ENCODE measurements at regions not wholly inside any gene's neighbourhood (a gene's known extent, or its start where the extent isn't known, plus 50 kb on each side); places are given as distances from the start of the nearest gene placed in this dataset.
A peak's percentile ranks its signal among the peaks of the same experiment; 100 is the strongest.

DNA sequence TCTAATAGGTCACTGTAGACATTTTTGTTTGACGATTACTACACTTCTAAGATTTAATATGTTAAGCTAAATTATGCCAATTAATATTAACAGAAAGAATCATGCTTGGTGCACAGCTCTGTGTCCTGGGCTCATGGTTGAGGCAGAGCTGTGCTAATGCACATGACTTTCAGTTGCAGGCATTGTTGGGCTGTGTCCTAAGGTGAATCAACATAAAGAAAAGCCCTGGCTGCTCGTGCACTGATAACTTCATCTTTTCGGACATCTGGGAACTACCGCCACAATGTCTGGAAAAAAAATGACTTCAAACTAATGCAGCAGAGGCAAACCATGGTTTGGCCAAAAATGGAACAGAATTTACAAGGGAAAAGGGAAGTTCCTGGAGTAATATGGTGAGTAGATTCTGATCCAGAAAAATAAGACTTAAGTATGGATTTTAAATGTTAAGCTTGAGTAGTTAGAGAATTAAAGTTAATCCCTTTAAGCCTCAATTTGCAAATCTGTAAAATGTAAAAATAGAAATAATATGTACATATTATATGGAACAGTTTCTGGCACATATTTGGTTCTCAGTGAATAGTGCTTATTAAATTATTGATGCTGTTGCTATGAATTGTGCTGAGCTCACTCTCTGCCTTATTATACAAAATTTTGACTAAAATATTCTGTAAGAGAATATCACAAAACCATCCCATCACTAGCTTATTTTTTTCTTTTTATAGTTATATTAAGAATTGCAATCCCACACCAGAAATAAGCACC, 186.1 kb downstream of the BRINP2 start:
- H3K4me3 ChIP-seq (ENCODE audit: low read length), result no peak overlapping the region
- TF ChIP-seq, protein P1, sequence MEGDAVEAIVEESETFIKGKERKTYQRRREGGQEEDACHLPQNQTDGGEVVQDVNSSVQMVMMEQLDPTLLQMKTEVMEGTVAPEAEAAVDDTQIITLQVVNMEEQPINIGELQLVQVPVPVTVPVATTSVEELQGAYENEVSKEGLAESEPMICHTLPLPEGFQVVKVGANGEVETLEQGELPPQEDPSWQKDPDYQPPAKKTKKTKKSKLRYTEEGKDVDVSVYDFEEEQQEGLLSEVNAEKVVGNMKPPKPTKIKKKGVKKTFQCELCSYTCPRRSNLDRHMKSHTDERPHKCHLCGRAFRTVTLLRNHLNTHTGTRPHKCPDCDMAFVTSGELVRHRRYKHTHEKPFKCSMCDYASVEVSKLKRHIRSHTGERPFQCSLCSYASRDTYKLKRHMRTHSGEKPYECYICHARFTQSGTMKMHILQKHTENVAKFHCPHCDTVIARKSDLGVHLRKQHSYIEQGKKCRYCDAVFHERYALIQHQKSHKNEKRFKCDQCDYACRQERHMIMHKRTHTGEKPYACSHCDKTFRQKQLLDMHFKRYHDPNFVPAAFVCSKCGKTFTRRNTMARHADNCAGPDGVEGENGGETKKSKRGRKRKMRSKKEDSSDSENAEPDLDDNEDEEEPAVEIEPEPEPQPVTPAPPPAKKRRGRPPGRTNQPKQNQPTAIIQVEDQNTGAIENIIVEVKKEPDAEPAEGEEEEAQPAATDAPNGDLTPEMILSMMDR (conservative IDR thresholded peaks at IDR 0.05; ENCODE audit: low read length), result no peak
- no peak for DNase-seq (ENCODE audit: low read depth)

DNA sequence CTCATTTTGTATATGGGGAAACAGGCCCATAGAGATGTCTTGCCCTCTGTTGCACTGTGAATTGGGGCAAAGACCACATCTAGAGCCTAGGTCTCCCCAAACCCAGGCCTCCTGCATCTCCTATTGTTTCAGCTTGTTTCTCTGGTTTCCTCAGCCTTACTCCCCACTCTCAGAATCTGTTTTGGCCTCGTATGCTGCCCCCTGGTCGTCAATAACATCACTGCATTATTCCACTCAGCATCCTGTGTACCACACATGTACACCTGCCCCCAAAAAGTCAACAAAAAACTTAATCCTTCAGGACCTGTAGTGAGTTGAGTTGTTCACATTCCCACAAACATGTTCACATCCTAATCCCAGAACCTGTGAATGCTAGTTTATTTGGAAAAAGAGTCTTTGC, 184.8 kb downstream of the BRINP2 start:
- no peak overlapping the region for H3K4me3 ChIP-seq (ENCODE audit: low read length)
- TF ChIP-seq, protein P1 (conservative IDR thresholded peaks at IDR 0.05; ENCODE audit: low read length), result peak; percentile 66
- peak; percentile 28 for DNase-seq (ENCODE audit: low read depth)

DNA sequence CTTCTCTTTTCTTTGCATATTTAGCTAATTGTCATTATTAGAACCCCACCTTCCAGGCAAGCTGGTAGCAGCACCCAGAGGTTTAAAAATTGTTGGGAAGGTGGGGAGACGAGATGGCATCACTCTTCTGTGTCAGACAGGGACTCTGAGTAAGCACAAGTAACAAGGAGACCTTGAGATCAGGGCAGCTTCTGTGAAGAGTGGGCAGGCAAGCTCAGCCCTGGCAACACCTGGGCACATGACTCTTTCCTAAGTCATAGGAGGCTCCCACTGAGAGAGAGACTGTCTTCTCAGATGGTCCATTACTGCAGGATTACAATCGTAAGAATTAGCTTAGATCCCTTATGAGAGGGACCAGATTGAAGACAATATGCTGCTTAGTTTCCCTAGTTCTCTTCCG, 183.5 kb downstream of the BRINP2 start:
- DNase-seq (ENCODE audit: low read depth), result no peak
- TF ChIP-seq, protein P1 (conservative IDR thresholded peaks at IDR 0.05; ENCODE audit: low read length), result no peak
- no peak overlapping the region for H3K4me3 ChIP-seq (ENCODE audit: low read length)

DNA sequence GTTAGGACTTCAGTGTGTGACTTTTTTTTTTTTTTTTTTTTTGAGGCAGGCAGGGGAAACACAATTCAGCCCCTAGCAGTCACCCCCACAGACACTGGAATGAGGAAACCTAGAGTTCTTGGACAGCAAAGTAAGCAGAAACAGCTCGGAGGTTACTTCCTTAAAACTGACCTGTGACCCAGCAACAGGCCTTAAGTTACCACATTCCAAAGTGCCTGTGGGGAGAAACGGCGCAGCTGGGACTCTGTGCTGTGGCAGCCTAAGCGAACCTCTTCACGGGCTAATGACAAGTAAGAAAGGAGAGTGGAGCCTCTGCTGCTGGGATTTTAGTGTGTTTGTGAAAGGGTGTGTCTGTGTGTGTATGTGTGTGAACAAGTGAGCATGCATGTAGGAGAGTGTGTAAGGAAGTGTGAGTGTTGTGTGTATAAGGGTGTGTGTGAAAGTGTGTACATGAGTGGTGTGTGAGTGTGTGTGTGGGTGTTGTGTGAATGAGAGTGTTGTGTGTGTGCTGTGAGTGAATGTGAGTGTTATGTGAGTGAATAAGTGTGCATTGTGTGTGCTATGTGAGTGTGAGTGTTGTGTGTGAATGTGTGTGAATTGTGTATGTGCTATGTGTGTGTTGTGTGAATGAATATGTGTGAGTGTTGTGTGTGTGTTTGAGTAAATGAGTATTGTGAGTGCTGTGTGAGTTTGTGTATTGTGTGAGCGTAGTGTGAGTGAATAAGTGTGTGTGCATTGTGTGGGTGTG, 180.8 kb downstream of the BRINP2 start:
- DNase-seq (ENCODE audit: low read depth), result no peak
- TF ChIP-seq, protein P1 (conservative IDR thresholded peaks at IDR 0.05; ENCODE audit: low read length), result no peak
- H3K4me3 ChIP-seq (ENCODE audit: low read length), result no peak overlapping the region

DNA sequence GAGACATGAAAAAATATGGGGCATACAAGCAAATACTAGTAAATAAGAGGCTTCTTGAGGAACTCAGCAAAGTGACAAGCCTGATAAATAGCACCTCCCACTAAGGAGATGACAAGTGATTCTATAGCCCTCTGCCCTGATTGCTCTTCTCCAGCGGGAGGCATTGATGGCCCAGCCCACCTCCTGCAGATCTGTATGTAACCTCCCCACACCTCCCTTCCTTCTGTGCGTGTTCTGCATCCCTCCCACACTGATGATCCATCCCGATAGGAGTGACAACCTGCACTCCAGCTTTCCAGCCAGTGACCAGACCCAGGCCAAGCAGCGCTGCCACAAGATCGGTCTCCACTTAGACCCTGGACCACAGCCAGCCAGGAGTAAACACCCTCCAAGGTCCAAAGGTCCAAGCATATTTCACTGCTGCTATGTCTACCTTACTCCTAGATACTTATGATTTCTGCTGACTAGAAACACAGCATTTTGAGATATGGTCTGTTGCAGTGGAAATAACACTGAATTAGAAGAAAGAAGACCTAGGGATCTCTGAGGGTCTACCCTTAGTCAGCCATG, 176.1 kb downstream of the BRINP2 start:
- DNase-seq (ENCODE audit: low read depth), result no peak

DNA sequence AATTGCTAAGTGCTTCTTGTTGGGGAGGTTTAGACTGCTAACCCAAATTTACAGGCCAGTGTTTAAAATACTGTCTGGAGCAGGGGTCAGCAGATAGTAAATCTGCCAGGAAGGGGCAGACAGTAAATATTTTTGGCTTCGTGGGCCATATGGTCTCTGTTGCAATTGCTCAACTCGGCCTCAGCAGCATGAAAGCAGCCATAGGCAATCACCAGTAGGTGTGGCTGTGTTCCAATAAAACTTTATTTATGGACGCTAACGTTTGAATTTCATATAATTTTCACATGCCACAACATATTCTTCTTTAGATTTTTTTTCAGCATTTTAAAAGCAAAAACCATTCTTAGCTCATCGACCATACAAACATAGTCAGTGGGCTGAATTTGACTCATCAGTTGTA, 172.7 kb downstream of the BRINP2 start:
- DNase-seq (ENCODE audit: low read depth), result peak; percentile 9
- H3K4me3 ChIP-seq (ENCODE audit: low read length), result no peak overlapping the region
- TF ChIP-seq, protein P1 (conservative IDR thresholded peaks at IDR 0.05; ENCODE audit: low read length), result no peak

More for the DNA sequence above, 176.1 kb downstream of the BRINP2 start:
- H3K4me3 ChIP-seq (ENCODE audit: low read length), result no peak overlapping the region
- TF ChIP-seq, protein P1 (conservative IDR thresholded peaks at IDR 0.05; ENCODE audit: low read length), result no peak

Data from AG10803 (cell line).